HCT116 (cell line): ENCODE measurements at regions not wholly inside any gene's neighbourhood (a gene's known extent, or its start where the extent isn't known, plus 50 kb on each side); places are given as distances from the start of the nearest gene placed in this dataset.

Source experiments
- ATAC-seq: fragments of 200-7000 bp; cut with Tn5 transposase; 2 replicates; pipeline ENCODE4 v1.9.1; 2020; ENCODE audit warnings: mild to moderate bottlenecking, moderate library complexity
- BruUV-seq: library from RNA; stranded (reverse); fragments of 400-500 nt; replicated peaks from 2 replicates; lab custom pipeline; 2021; lab: Mats Ljungman, UMichigan
- CTCF ChIA-PET: fragments of 300-600 bp; sonication (Branson Sonifier 250); formaldehyde crosslinking; loops from one replicate; lab custom pipeline; 2021; ENCODE audit warnings: antibody characterized with exemption; lab: Charles Lee
- POLR2A ChIA-PET: fragments of 300-600, 350-600 bp; sonication (Branson Sonifier 250); formaldehyde crosslinking; loops from one replicate; lab custom pipeline; 2021; ENCODE audit warnings: antibody characterized with exemption; lab: Charles Lee
- RAD21 ChIA-PET, 2 experiments: fragments of 300-600 bp; sonication (Branson Sonifier 250); formaldehyde crosslinking; loops; one replicate each; lab custom pipeline; 2023; ENCODE audit warnings: low total read pairs in 2 of 2; ENCODE audit not compliant: uncharacterized antibody in 2 of 2, unreplicated experiment in 2 of 2, low non-redundant PET in 1 of 2; lab: Charles Lee
- DNase-seq: peaks from one replicate; pipeline ENCODE4 v3.0.0-alpha.2; 2010; ENCODE audit warnings: low read depth, low spot score
- H2AFZ ChIP-seq: fragments of 200-600 bp; shearing (Covaris generic), sonication (generic); 2 replicates; pipeline ENCODE4 v1.6.1; 2017; ENCODE audit warnings: low read depth, mixed run types, mixed read lengths, antibody characterized with exemption, low read length; ENCODE audit not compliant: poor library complexity, severe bottlenecking
- H3K27ac ChIP-seq: 2 replicates; pipeline ENCODE4 v1.5.1; 2012; ENCODE audit warnings: low read depth, low read length
- H3K27me3 ChIP-seq: fragments of 200-600 bp; sonication (generic); 2 replicates; pipeline ENCODE4 v1.6.1; 2016; ENCODE audit warnings: mixed run types, low read length, mixed read lengths; ENCODE audit not compliant: insufficient read depth
- H3K36me3 ChIP-seq, 2 experiments: fragments of 200-500 bp in 1 of 2; fragments of 200-600 bp in 1 of 2; sonication (Bioruptor generic) in 1 of 2; sonication (generic) in 1 of 2; 2 replicates each; pipeline versions ENCODE4 v1.5.1 to v1.6.1; 2014 to 2016; ENCODE audit warnings: low read length in 2 of 2, inconsistent platforms in 1 of 2, mixed read lengths in 1 of 2, mixed run types in 1 of 2; ENCODE audit not compliant: insufficient read depth in 2 of 2, control insufficient read depth in 1 of 2
- H3K4me1 ChIP-seq, 2 experiments: fragments of 200-600 bp in 1 of 2; sonication (generic) in 1 of 2; 2 replicates each; pipeline versions ENCODE4 v1.5.1 to v1.6.1; 2012 to 2017; ENCODE audit warnings: low read length in 2 of 2, inconsistent platforms in 1 of 2, mild to moderate bottlenecking in 1 of 2, mixed read lengths in 1 of 2, mixed run types in 1 of 2, moderate library complexity in 1 of 2; ENCODE audit not compliant: insufficient read depth in 2 of 2, control insufficient read depth in 1 of 2
- H3K4me2 ChIP-seq: fragments of 200-600 bp; sonication (generic); 2 replicates; pipeline ENCODE4 v1.6.1; 2017; ENCODE audit warnings: mixed run types, low read length, mixed read lengths
- H3K4me3 ChIP-seq, 2 experiments: fragments of 200-600 bp in 1 of 2; sonication (generic) in 1 of 2; replicated peaks in 1 of 2; 2 replicates each; pipeline ENCODE4 v1.5.1; 2011 to 2016; ENCODE audit warnings: low read length in 2 of 2, control low read depth in 1 of 2, low read depth in 1 of 2, mild to moderate bottlenecking in 1 of 2, mixed read lengths in 1 of 2, mixed run types in 1 of 2
- H3K79me2 ChIP-seq: fragments of 200-600 bp; sonication (generic); 2 replicates; pipeline ENCODE4 v1.6.1; 2017; ENCODE audit warnings: mild to moderate bottlenecking, mixed run types, low read length, moderate library complexity, mixed read lengths; ENCODE audit not compliant: insufficient read depth
- H3K9ac ChIP-seq: fragments of 200-600 bp; sonication (generic); 2 replicates; pipeline ENCODE4 v1.6.1; 2016; ENCODE audit warnings: low read length, mixed read lengths
- H3K9me2 ChIP-seq: fragments of 200-600 bp; sonication (generic), shearing (Covaris generic); 2 replicates; pipeline ENCODE4 v1.6.1; 2017; ENCODE audit warnings: mixed run types, mild to moderate bottlenecking, moderate library complexity; ENCODE audit not compliant: insufficient read depth
- H3K9me3 ChIP-seq, 2 experiments: fragments of 200-500 bp in 1 of 2; fragments of 200-600 bp in 1 of 2; sonication (Bioruptor generic) in 1 of 2; sonication (generic) in 1 of 2; 2 replicates each; pipeline ENCODE4 v1.6.1; 2014 to 2017; ENCODE audit warnings: low read length in 2 of 2, mixed read lengths in 2 of 2, inconsistent platforms in 1 of 2, low read depth in 1 of 2, mild to moderate bottlenecking in 1 of 2, mixed run types in 1 of 2, moderate library complexity in 1 of 2; ENCODE audit not compliant: control insufficient read depth in 1 of 2, insufficient read depth in 1 of 2
- H4K20me1 ChIP-seq: fragments of 200-600 bp; sonication (generic), shearing (Covaris generic); 2 replicates; pipeline ENCODE4 v1.6.1; 2017; ENCODE audit warnings: mixed run types, mild to moderate bottlenecking, moderate library complexity; ENCODE audit not compliant: insufficient read depth
- RAD21 ChIP-seq: IDR thresholded peaks from 2 replicates; pipeline ENCODE4 v1.6.1; 2012; ENCODE audit warnings: low read depth, mild to moderate bottlenecking
- YY1 ChIP-seq: IDR thresholded peaks from 2 replicates; pipeline ENCODE4 v1.6.1; 2011; ENCODE audit warnings: low read length, low read depth, moderate library complexity, mild to moderate bottlenecking; ENCODE audit not compliant: insufficient replicate concordance; ENCODE audit errors: extremely low read depth
- intact Hi-C: fragments of 100-400 bp; cut with micrococcal nuclease; formaldehyde crosslinking; loops from 2 replicates; pipeline ENCODE4 v1.10.0; 2022
- TF ChIP-seq, protein P1 (sequence below): IDR thresholded peaks from 2 replicates; pipeline ENCODE4 v1.6.1; 2012; ENCODE audit warnings: low read depth

DNA sequence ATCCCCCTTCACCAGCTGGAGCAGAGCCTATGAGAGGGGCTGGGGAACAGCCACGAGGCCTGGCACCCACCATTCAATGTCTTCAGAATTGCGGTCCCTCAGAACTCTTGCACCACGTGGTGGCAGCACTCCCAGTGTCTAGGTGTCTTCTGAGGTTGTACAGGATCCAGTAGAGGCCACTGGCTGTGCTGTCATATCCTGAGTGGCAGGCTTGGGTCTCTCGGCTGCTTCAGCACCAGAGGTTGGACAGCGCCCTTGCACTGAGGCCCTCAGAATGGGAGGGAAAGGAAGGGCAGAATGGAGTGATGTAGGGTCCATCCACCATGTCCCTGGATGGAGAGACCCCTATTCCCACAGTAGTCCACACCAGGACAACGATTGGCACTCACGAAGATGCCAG lies 112.0 kb upstream of the TEKT4 start (continued):
- TF ChIP-seq, protein P1, sequence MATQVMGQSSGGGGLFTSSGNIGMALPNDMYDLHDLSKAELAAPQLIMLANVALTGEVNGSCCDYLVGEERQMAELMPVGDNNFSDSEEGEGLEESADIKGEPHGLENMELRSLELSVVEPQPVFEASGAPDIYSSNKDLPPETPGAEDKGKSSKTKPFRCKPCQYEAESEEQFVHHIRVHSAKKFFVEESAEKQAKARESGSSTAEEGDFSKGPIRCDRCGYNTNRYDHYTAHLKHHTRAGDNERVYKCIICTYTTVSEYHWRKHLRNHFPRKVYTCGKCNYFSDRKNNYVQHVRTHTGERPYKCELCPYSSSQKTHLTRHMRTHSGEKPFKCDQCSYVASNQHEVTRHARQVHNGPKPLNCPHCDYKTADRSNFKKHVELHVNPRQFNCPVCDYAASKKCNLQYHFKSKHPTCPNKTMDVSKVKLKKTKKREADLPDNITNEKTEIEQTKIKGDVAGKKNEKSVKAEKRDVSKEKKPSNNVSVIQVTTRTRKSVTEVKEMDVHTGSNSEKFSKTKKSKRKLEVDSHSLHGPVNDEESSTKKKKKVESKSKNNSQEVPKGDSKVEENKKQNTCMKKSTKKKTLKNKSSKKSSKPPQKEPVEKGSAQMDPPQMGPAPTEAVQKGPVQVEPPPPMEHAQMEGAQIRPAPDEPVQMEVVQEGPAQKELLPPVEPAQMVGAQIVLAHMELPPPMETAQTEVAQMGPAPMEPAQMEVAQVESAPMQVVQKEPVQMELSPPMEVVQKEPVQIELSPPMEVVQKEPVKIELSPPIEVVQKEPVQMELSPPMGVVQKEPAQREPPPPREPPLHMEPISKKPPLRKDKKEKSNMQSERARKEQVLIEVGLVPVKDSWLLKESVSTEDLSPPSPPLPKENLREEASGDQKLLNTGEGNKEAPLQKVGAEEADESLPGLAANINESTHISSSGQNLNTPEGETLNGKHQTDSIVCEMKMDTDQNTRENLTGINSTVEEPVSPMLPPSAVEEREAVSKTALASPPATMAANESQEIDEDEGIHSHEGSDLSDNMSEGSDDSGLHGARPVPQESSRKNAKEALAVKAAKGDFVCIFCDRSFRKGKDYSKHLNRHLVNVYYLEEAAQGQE: peak; percentile 84
- peak; percentile 10; the same call in 1 of the 2 replicates for TF ChIP-seq RAD21

DNA sequence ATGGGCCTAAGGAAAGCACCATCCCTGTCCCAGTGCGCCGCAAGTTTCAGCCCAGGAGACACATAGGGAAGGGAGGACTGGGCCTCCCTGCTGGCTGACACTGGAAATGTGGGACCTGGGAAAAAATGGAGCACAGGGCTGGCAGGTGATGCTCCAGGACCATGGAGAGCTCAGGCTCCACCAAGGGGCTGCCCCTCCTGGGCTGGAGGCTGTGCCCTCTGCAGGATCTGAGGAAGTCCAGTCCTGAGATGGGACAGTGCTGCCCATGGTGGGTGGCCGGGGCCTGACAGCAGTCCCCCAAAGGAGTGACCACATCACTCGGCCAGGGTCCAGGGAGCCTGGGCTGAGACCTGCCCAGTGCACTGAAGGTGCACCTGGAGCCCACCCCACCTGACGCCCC lies 108.6 kb upstream of the TEKT4 start:
- H3K4me3 ChIP-seq: no peak overlapping the region
- no peaks in the 10 kb centered on the region for H3K4me1 ChIP-seq
- ChIA-PET CTCF (no interaction called here), POLR2A (no interaction called here), RAD21 (no interaction called here)
- no peaks in the 10 kb centered on the region for H3K79me2 ChIP-seq
- no peaks in the 10 kb centered on the region for H3K9me3 ChIP-seq
- no peak overlapping the region for H3K27ac ChIP-seq
- no peaks in the 10 kb centered on the region for H3K36me3 ChIP-seq
- no peak overlapping the region for H2AFZ ChIP-seq
- H3K9me2 ChIP-seq: no peaks in the 10 kb centered on the region
- TF ChIP-seq, protein P1: peak; percentile 67
- no peak for TF ChIP-seq YY1
- H3K9ac ChIP-seq: no peak overlapping the region
- peaks cover 8% of the 10 kb centered on the region; the same call in 1 of the 2 replicates for H3K27me3 ChIP-seq
- no TSS peak for BruUV-seq
- H4K20me1 ChIP-seq: no peaks in the 10 kb centered on the region
- DNase-seq (no peak), ATAC-seq (no peak)
- no peak overlapping the region for H3K4me2 ChIP-seq
- intact Hi-C loops: no loop called here
